Glomerular visceral epithelial cell (primary cell): ENCODE measurements at regions not wholly inside any gene's neighbourhood (a gene's known extent, or its start where the extent isn't known, plus 50 kb on each side); places are given as distances from the start of the nearest gene placed in this dataset.

Experiments used
- DNase-seq: peaks from one replicate; pipeline ENCODE4 v3.0.0-alpha.2; 2016; ENCODE audit errors: extremely low spot score

DNA sequence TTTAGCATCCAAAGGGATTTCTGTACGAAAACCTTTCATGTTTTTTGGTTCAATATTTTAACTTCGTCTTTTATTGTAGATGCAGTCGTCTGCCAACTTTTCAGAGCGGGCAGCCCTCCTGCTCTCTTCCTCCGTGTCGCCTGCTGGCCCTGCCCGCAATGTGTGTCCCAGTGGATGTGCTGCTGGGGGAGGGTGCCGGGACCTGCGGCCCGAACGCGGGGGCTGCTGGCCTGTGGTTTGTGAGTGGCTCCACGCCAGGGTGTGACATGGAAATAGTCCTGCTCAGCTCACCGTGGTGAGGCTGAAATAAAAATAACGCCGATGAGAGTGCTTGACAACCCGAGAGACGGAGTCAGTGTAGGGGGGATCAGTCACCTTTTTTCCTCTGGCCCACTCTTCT, 59.7 kb upstream of the GRPEL1 start:
- no peak for DNase-seq

- no peak for DNase-seq
Measured at GRCh38 chr4:7126981-7127380, 59.1 kb upstream of the GRPEL1 start.

- DNase-seq: peak; percentile 90
Measured at GRCh38 chr4:7124689-7125442, 57.0 kb upstream of the GRPEL1 start.

- DNase-seq: no peak
Measured at GRCh38 chr4:7121866-7122653, 54.2 kb upstream of the GRPEL1 start.

GRCh38 chr4:7121174-7121573, 53.3 kb upstream of the GRPEL1 start:
- no peak for DNase-seq

GRCh38 chr4:7120341-7120740, 52.5 kb upstream of the GRPEL1 start:
- no peak for DNase-seq

DNA sequence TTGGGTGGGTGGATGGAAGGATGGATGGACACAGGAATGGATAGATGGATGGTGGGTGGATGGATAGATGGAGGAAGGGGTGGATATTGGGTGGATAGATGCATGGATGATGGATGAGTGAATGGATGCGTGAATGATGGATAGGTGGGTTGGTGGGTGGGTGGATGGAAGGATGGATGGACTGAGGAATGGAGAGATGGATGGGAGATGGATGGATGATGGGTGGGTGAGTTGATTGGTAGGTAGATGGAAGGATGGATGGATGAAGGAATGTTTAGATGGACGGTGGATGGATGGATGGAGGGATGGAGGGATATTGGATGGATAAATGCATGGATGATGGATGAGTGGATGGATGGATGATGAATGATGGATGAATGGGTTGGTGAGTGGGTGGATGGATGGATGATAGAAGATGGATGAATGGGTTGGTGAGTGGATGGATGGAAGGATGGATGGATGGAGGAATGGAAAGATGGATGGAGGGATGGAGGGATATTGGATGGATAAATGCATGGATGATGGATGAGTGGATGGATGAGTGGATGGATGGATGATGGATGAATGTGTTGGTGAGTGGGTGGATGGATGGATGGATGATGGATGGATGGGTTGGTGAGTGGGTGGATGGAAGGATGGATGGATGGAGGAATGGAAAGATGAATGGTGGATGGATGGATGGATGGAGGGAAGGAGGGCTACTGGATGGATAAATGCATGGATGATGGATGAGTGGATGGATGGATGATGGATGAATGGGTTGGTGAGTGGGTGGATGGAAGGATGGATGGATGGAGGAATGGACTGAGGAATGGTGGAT, 50.4 kb upstream of the GRPEL1 start:
- DNase-seq: no peak
